SU-DHL-6 (cell line): ENCODE measurements at regions not wholly inside any gene's neighbourhood (a gene's known extent, or its start where the extent isn't known, plus 50 kb on each side); places are given as distances from the start of the nearest gene placed in this dataset.

Experiments
- H2AFZ ChIP-seq: fragments of 200-600 bp; sonication (generic); 2 replicates; pipeline ENCODE4 v1.6.1; 2014; ENCODE audit warnings: low read depth, mild to moderate bottlenecking, moderate library complexity, mixed read lengths, antibody characterized with exemption, low read length; ENCODE audit not compliant: severe bottlenecking
- H3F3A ChIP-seq: fragments of 200-600 bp; shearing (Covaris generic); 2 replicates; pipeline ENCODE4 v1.6.0; 2016; ENCODE audit warnings: antibody characterized with exemption, mild to moderate bottlenecking; ENCODE audit not compliant: insufficient read depth
- H3K27ac ChIP-seq: fragments of 200-600 bp; sonication (generic); 2 replicates; pipeline ENCODE4 v1.5.1; 2016; ENCODE audit warnings: low read depth, mild to moderate bottlenecking, low read length, moderate library complexity, mixed read lengths
- H3K27me3 ChIP-seq: fragments of 200-600 bp; sonication (generic), shearing (Covaris generic); 2 replicates; pipeline ENCODE4 v1.6.0; 2014; ENCODE audit warnings: mild to moderate bottlenecking, low read length
- H3K36me3 ChIP-seq: fragments of 200-600 bp; sonication (generic); 2 replicates; pipeline ENCODE4 v1.6.1; 2014; ENCODE audit warnings: mild to moderate bottlenecking, low read length, mixed read lengths
- H3K4me2 ChIP-seq: fragments of 300-600, 200-600 bp; shearing (Covaris generic), sonication (generic); 2 replicates; pipeline ENCODE4 v1.6.0; 2014; ENCODE audit warnings: low read length, low read depth, mild to moderate bottlenecking; ENCODE audit not compliant: poor library complexity, severe bottlenecking
- H3K4me3 ChIP-seq: fragments of 200-600 bp; sonication (generic); 2 replicates; pipeline ENCODE4 v1.5.1; 2014; ENCODE audit warnings: antibody characterized with exemption, low read length, mild to moderate bottlenecking, mixed read lengths; ENCODE audit not compliant: insufficient read depth, poor library complexity, severe bottlenecking
- H3K79me2 ChIP-seq: fragments of 200-600 bp; sonication (generic); 2 replicates; pipeline ENCODE4 v1.6.1; 2014; ENCODE audit warnings: mild to moderate bottlenecking, low read length, moderate library complexity; ENCODE audit not compliant: insufficient read depth
- H3K9ac ChIP-seq: fragments of 200-600 bp; sonication (generic); 2 replicates; pipeline ENCODE4 v1.7.0; 2014; ENCODE audit warnings: mild to moderate bottlenecking, low read length
- H3K9me2 ChIP-seq: fragments of 200-600 bp; sonication (generic); replicated peaks from 2 replicates; pipeline ENCODE4 v1.6.1; 2014; ENCODE audit warnings: low read length; ENCODE audit not compliant: insufficient read depth
- H3K9me3 ChIP-seq: fragments of 200-600 bp; sonication (generic); 2 replicates; pipeline ENCODE4 v1.6.1; 2014; ENCODE audit warnings: low read length, mixed read lengths; ENCODE audit not compliant: insufficient read depth
- H4K20me1 ChIP-seq: fragments of 200-600 bp; sonication (generic); 2 replicates; pipeline ENCODE4 v1.6.1; 2014; ENCODE audit warnings: low read depth, mild to moderate bottlenecking, antibody characterized with exemption, low read length, moderate library complexity, mixed read lengths
- CTCF ChIP-seq: fragments of 200-600 bp; sonication (generic); IDR thresholded peaks from one replicate; pipeline ENCODE4 v1.5.1; 2017; ENCODE audit warnings: antibody characterized with exemption, mild to moderate bottlenecking, low read length, moderate library complexity; ENCODE audit not compliant: insufficient read depth, poor library complexity, severe bottlenecking
- EZH2phosphoT487 ChIP-seq: fragments of 200-600 bp; sonication (generic), shearing (Covaris generic); conservative IDR thresholded peaks from 2 replicates; pipeline ENCODE4 v1.6.1; 2018; ENCODE audit warnings: mild to moderate bottlenecking, antibody characterized with exemption, low read length, moderate library complexity, mixed read lengths

DNA sequence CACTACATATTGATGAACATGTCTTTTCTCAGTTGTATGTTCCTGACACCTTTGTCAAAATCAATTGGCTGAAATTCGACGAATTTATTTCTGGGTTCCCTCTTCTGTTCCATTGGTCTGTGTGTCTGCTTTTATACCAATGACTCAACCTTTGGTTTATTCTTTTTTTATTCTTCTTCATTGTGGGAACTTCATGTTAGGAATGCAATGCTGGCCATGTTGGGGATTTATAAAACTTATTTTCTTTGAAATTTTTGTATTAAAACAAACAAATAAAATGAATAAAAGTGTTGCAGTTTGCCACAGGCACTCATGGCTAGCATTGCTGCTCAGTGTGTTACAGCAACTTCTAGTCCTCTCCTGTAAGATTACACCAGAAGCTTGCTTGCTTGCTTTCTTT, 287.8 kb downstream of the DUSP10 start:
- no peak for TF ChIP-seq CTCF
- no peak for TF ChIP-seq EZH2phosphoT487
- Histone ChIP-seq H3K79me2 (no peaks in the 10 kb centered on the region), H3K27ac (no peak overlapping the region), H3K4me3 (no peak overlapping the region), H3K36me3 (no peaks in the 10 kb centered on the region), H2AFZ (no peak overlapping the region), H4K20me1 (no peaks in the 10 kb centered on the region), H3K9ac (no peak overlapping the region), H3F3A (no peaks in the 10 kb centered on the region), H3K4me2 (no peak overlapping the region), H3K27me3 (no peaks in the 10 kb centered on the region), H3K9me2 (no peaks in the 10 kb centered on the region), H3K9me3 (no peaks in the 10 kb centered on the region)

DNA sequence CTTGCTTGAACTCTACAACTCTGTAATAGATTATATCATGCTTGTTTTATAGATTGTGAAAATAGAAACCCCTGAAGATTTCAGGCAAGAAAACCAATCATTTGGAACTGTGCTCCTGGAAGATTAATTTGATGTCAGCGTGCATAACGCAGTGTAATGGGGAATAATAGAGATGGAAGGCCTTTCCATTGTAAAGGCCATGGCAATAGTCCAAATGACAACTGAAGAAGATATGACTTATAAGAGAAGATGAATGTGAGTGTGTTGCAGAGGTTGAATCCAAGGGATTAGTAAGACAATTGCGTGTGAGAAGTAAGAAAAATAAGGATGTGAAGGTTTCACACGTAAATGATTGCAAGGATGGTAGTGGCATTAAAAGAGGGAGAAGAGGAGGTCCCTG, 285.0 kb downstream of the DUSP10 start:
- Histone ChIP-seq H3K79me2 (no peaks in the 10 kb centered on the region), H3F3A (no peaks in the 10 kb centered on the region), H3K4me2 (no peak overlapping the region), H3K9ac (no peak overlapping the region), H3K9me2 (no peaks in the 10 kb centered on the region), H4K20me1 (no peaks in the 10 kb centered on the region), H3K36me3 (no peaks in the 10 kb centered on the region), H3K9me3 (no peaks in the 10 kb centered on the region), H3K27ac (no peak overlapping the region), H3K27me3 (no peaks in the 10 kb centered on the region), H2AFZ (no peak overlapping the region), H3K4me3 (no peak overlapping the region)
- TF ChIP-seq CTCF (no peak), EZH2phosphoT487 (no peak)

GRCh38 chr1:221457685-221458446, 284.0 kb downstream of the DUSP10 start:
- H3K4me3 ChIP-seq = no peak overlapping the region
- no peaks in the 10 kb centered on the region for H3K79me2 ChIP-seq
- H3K9ac ChIP-seq = no peak overlapping the region
- no peak overlapping the region for H3K27ac ChIP-seq
- no peak overlapping the region for H2AFZ ChIP-seq
- no peaks in the 10 kb centered on the region for H3K9me3 ChIP-seq
- H4K20me1 ChIP-seq = no peaks in the 10 kb centered on the region
- H3K36me3 ChIP-seq = no peaks in the 10 kb centered on the region
- no peak for TF ChIP-seq CTCF
- no peak for TF ChIP-seq EZH2phosphoT487
- H3F3A ChIP-seq = no peaks in the 10 kb centered on the region
- no peaks in the 10 kb centered on the region for H3K27me3 ChIP-seq
- H3K4me2 ChIP-seq = no peak overlapping the region
- H3K9me2 ChIP-seq = no peaks in the 10 kb centered on the region
